ENCODE measurements at regions not wholly inside any gene's neighbourhood (a gene's known extent, or its start where the extent isn't known, plus 50 kb on each side); places are given as distances from the start of the nearest gene placed in this dataset.
A peak's percentile ranks its signal among the peaks of the same experiment; 100 is the strongest.

- no peak for DNase-seq
Observed at GRCh38 chr11:15705891-15706290, 591.2 kb downstream of the INSC start.

GRCh38 chr11:15707194-15707593 is 592.5 kb downstream of the INSC start:
- no peak for DNase-seq

DNA sequence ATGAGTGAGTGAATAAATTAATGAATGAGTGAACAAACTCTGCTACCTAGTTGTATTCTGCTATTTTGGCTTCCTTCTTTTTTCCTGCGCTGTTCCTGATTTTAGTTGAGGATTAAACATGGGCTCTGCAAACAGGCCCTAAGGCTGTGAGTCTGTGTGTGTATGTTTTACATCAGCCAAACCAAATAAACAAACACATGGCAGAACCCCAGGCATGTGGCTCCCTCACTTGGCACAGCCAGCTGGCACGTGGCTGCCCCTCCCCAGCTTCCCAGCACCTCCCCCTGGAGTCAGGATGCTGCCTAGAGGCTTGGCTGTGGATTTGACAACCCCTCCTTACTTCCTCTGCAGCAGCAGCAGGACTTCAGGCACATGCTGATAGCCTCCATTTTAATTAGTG is 593.2 kb downstream of the INSC start:
- no peak for DNase-seq

GRCh38 chr11:15710580-15711275 is 596.0 kb downstream of the INSC start:
- DNase-seq = no peak

DNA sequence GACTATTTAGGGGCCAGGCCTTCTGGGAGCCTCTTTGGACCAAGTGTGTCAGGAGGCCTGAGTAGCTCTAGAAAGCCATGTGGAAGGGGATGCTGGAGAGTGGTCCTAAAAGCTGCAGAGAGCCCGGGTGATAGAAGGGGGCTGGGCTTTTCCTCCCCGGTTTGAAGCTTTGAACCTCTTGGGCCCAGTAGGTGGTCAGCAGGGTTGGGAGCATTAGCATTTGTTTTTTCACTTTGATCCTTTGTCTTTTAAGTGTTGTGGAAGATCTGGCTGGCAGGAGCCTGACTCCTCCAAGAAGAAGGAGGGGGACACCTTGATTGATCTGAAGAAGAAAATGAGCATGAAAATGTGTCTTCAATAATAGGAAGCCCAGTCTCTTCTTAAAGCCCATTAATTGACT is 596.6 kb downstream of the INSC start:
- DNase-seq = no peak

DNA sequence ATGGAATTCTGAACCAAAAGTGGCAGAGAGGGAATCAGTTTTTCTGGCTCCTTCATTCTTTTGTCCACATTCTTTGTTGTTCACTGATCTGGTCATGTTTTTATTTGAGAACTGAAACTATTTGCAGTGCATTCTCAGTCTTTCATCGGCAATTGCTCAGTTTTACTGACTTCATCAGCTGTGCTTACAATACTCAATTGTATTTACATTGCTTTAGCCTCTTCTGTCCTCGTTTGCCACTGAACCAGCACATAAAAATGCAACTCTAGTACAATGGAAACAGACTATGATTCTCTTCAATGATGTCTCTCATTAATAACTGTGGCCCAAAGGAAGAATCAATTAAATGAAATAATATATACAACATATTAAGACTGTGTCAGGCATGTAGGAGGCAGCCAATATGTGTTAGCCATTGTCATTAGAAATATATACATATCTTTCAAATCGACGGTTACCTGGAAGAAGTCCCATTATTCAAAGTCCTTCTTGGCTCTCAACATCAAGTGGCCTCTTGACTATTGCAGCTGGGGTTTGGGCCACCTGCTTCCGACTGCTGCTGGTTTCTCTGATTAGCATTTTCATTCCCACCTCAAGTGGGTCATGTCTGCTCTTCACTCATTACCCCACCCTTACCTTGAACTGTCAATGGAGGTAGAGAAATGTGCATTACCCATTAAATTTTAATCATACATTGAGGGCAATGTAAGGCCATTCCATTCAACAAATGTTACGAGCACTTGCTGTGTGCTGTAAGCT is 600.1 kb downstream of the INSC start:
- no peak for DNase-seq

- DNase-seq = no peak
Observed at GRCh38 chr11:15716550-15716949, 601.8 kb downstream of the INSC start.

- DNase-seq = no peak
Observed at GRCh38 chr11:15720460-15720859, 605.7 kb downstream of the INSC start.

- DNase-seq = no peak
Observed at GRCh38 chr11:15723966-15724365, 609.2 kb downstream of the INSC start.

DNA sequence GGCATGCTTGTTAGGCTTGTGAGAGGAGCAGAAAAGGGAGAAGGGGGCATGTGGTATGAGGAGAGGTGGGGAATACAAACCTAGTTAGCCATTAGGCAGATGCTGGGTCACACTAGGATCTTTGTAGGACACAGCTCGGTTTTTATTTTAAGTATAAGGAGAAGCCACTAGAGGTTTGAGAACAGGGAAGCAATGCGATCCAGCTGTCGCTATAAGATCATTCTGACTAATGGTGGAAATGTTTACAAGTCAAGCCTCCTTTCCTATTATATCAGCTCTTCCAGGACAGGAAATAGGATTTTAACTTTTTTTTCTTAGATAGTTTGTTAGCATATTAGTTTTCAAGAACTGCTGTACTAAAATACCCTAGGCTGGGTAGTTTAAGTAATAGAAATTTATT is 609.9 kb downstream of the INSC start:
- DNase-seq = no peak

DNA sequence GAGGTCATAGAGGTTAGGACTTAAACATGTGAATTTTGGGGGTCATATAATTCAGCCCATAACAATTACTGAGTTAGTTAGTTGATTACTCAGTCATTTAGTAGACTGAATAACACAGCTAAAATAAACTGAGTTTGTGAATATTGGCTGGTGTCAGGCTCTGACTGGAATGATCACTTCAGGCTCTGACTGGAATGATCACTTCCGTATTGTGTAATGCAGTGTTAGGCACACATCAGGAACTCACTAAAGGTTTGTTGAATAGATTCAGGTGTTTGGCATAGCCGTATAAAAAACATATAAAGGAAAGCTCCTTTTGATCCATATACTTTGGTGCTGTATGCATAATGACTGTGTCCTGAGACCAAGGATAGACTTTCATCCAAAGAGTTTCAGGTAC is 610.5 kb downstream of the INSC start:
- no peak for DNase-seq

DNA sequence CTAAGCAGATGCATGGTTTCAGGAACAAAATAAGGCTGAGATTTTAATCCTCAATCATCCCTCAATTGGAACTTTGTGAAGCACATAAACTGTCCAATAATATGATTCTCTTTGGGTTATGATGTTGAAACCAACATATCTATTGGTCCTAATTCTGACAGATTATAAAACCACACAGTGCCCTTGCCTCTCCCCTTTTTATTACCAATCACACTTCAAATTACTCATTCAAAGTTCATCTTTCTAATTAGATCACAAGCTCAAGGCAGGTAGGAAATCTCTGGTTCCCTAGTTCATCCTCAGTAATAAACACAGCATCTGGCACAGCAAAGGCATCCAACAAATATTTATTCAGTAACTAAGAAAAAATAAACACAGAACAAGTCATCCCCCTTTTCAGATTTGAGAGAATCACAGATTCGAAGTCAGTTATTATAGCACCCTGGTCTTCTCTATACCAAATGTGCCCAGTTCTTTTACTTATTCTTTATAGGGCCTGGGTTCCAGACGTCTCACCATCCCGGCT is 611.6 kb downstream of the INSC start:
- no peak for DNase-seq

- DNase-seq = no peak
Observed at GRCh38 chr11:15726893-15727519, 612.3 kb downstream of the INSC start.

- no peak for DNase-seq
Observed at GRCh38 chr11:15727520-15727914, 612.8 kb downstream of the INSC start.

DNA sequence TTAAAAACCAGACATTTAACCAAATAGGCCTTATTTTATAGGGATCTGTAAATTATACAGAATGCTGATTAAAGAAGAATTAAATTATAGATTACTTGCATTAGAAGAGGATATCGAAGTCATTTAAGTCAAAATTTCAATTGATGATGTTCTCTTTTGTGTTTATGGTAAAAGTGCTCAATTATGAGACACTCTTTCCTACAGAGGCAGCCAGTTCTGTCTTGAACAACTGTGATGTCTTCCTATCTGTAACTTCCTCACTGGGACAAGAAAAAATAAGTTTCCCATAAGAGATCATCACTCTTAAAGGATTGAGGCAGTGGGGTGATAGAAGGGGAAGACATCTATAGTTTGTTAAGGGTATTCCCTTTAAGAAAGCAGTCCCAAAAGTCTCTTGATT is 613.5 kb downstream of the INSC start:
- no peak for DNase-seq

GRCh38 chr11:15730263-15730994 is 615.7 kb downstream of the INSC start:
- DNase-seq = no peak

DNA sequence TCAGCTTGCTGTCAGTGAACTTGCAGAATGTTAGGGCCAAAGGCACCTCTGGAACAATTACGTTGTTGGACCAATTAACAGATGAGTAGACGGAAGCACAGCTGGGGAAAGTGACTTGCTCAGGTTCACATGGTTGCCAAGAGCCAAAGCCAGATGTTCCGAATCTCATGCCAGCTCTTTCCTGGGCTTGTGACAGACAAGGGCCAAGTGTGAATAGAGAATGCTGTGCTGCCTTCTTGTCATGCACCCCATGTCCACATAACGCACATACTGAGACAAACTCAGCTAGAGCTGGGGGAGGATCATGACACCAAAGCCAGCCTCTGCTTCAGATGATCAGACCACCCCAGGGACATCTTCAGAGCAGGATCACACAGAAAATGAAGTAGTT is 616.3 kb downstream of the INSC start:
- DNase-seq = no peak

GRCh38 chr11:15735706-15736105 is 620.6 kb downstream of the SOX6 start:
- no peak for DNase-seq

GRCh38 chr11:15737320-15737719 is 619.0 kb downstream of the SOX6 start:
- no peak for DNase-seq

DNA sequence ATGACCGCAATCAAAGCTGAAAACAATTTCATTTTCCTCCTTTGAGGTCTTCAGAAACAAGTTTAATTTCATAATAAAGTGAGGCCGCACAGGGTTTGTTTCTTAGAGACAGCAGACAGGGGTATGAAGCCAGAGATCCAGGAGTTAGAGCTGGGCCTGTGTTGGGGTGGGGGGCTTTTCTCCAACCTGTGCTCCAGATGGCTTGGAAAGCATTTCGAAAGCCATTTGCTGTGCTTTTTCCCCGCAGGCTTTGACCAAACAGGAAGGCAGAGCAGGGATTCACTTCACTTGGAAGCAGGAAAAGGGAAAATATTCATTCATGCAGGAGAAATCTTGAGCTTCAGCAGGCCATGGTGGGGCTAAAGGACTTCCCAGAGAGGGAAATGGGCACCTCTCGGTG is 617.4 kb downstream of the SOX6 start:
- DNase-seq = no peak

GRCh38 chr11:15742626-15743519 is 613.5 kb downstream of the SOX6 start:
- DNase-seq = peak; percentile 37 to 68 (median 56)

GRCh38 chr11:15744693-15745092 is 611.7 kb downstream of the SOX6 start:
- no peak for DNase-seq

Measured in suppressor macrophage treated with lipopolysaccharide for 1 hour (primary cell).